Astrocyte (in vitro differentiated cells and primary cell): ENCODE measurements at regions not wholly inside any gene's neighbourhood (a gene's known extent, or its start where the extent isn't known, plus 50 kb on each side); places are given as distances from the start of the nearest gene placed in this dataset.

Experiments
- DNase-seq: peaks from one replicate; pipeline ENCODE4 v3.0.0-alpha.2; 2010; ENCODE audit warnings: low read depth
- FAIRE-seq: peaks from 2 replicates; lab custom pipeline; 2011; peaks lifted over from hg19 to GRCh38; lab: Jason Lieb, UNC
- H2AFZ ChIP-seq: 2 replicates; pipeline ENCODE4 v1.6.0; 2012; ENCODE audit warnings: low read depth, low read length, inconsistent platforms
- H3K27ac ChIP-seq: 2 replicates; pipeline ENCODE4 v1.5.1; 2011; ENCODE audit warnings: low read depth, low read length, inconsistent platforms
- H3K27me3 ChIP-seq: 2 replicates; pipeline ENCODE4 v1.6.0; 2011; ENCODE audit warnings: low read length, inconsistent platforms; ENCODE audit not compliant: insufficient read depth
- H3K36me3 ChIP-seq: 2 replicates; pipeline ENCODE4 v1.5.1; 2011; ENCODE audit warnings: low read length, inconsistent platforms; ENCODE audit not compliant: insufficient read depth
- H3K4me1 ChIP-seq: 2 replicates; pipeline ENCODE4 v1.5.1; 2011; ENCODE audit warnings: low read length, inconsistent platforms; ENCODE audit not compliant: insufficient read depth
- H3K4me2 ChIP-seq: 2 replicates; pipeline ENCODE4 v1.6.0; 2012; ENCODE audit warnings: low read length, inconsistent platforms
- H3K4me3 ChIP-seq: 2 replicates; pipeline ENCODE4 v1.5.1; 2011; ENCODE audit warnings: low read depth, mild to moderate bottlenecking, low read length, inconsistent platforms; ENCODE audit not compliant: insufficient read depth
- H3K79me2 ChIP-seq: 2 replicates; pipeline ENCODE4 v1.6.0; 2012; ENCODE audit warnings: mild to moderate bottlenecking, low read length, inconsistent platforms; ENCODE audit not compliant: insufficient read depth
- H3K9ac ChIP-seq: 2 replicates; pipeline ENCODE4 v1.6.0; 2012; ENCODE audit warnings: mild to moderate bottlenecking, low read length, inconsistent platforms
- H3K9me3 ChIP-seq: 2 replicates; pipeline ENCODE4 v1.5.1; 2012; ENCODE audit warnings: low read depth, mild to moderate bottlenecking, low read length, inconsistent platforms; ENCODE audit not compliant: insufficient read depth
- H4K20me1 ChIP-seq: 2 replicates; pipeline ENCODE4 v1.6.0; 2012; ENCODE audit warnings: low read length, inconsistent platforms; ENCODE audit not compliant: insufficient read depth
- H3K27ac Mint-ChIP-seq: one replicate; pipeline ENCODE4 v1.8.0; 2021; ENCODE audit warnings: mild to moderate bottlenecking, mixed read lengths; ENCODE audit not compliant: unreplicated experiment
- H3K27me3 Mint-ChIP-seq: one replicate; pipeline ENCODE4 v1.8.0; 2021; ENCODE audit warnings: low read depth, mixed read lengths; ENCODE audit not compliant: unreplicated experiment
- H3K36me3 Mint-ChIP-seq: one replicate; pipeline ENCODE4 v1.8.0; 2021; ENCODE audit warnings: low read depth, mixed read lengths; ENCODE audit not compliant: unreplicated experiment
- H3K4me1 Mint-ChIP-seq: one replicate; pipeline ENCODE4 v1.8.0; 2021; ENCODE audit warnings: low read depth, mixed read lengths; ENCODE audit not compliant: unreplicated experiment
- H3K4me3 Mint-ChIP-seq: one replicate; pipeline ENCODE4 v1.8.0; 2021; ENCODE audit warnings: mild to moderate bottlenecking, moderate library complexity, mixed read lengths; ENCODE audit not compliant: unreplicated experiment
- H3K9me3 Mint-ChIP-seq: one replicate; pipeline ENCODE4 v1.8.0; 2021; ENCODE audit warnings: mild to moderate bottlenecking, mixed read lengths; ENCODE audit not compliant: unreplicated experiment
- CTCF ChIP-seq: IDR thresholded peaks from 2 replicates; pipeline ENCODE4 v1.5.1; 2011; ENCODE audit warnings: low read depth, mild to moderate bottlenecking, inconsistent platforms, low read length, moderate library complexity; ENCODE audit not compliant: insufficient read depth
- EZH2 ChIP-seq: IDR thresholded peaks from 2 replicates; pipeline ENCODE4 v1.6.1; 2012; ENCODE audit warnings: mild to moderate bottlenecking, low read length, inconsistent platforms; ENCODE audit not compliant: insufficient read depth

- Histone ChIP-seq H3K79me2 (no peaks in the 10 kb centered on the region), H3K4me2 (peak overlapping the region; percentile 24), H3K4me1 (peaks cover 12% of the 10 kb centered on the region), H2AFZ (no peak overlapping the region), H3K36me3 (no peaks in the 10 kb centered on the region), H3K9ac (no peak overlapping the region), H3K9me3 (no peaks in the 10 kb centered on the region), H3K4me3 (no peak overlapping the region), H4K20me1 (no peaks in the 10 kb centered on the region), H3K27me3 (no peaks in the 10 kb centered on the region), H3K27ac (peak overlapping the region; percentile 2)
- H3K4me3 Mint-ChIP-seq: no peak overlapping the region
- TF ChIP-seq EZH2: no peak
- TF ChIP-seq CTCF: peak; percentile 42
- H3K9me3 Mint-ChIP-seq: peaks cover 2% of the 10 kb centered on the region
- peak overlapping the region; percentile 77 for H3K27ac Mint-ChIP-seq
- H3K27me3 Mint-ChIP-seq: peaks cover 10% of the 10 kb centered on the region
- FAIRE-seq (no peak), DNase-seq (no peak)
- no peaks in the 10 kb centered on the region for H3K36me3 Mint-ChIP-seq
- peaks cover 11% of the 10 kb centered on the region for H3K4me1 Mint-ChIP-seq
These were observed 307.0 kb downstream of the ARPP21 start for GRCh38 chr3:35946121-35946853.

DNA sequence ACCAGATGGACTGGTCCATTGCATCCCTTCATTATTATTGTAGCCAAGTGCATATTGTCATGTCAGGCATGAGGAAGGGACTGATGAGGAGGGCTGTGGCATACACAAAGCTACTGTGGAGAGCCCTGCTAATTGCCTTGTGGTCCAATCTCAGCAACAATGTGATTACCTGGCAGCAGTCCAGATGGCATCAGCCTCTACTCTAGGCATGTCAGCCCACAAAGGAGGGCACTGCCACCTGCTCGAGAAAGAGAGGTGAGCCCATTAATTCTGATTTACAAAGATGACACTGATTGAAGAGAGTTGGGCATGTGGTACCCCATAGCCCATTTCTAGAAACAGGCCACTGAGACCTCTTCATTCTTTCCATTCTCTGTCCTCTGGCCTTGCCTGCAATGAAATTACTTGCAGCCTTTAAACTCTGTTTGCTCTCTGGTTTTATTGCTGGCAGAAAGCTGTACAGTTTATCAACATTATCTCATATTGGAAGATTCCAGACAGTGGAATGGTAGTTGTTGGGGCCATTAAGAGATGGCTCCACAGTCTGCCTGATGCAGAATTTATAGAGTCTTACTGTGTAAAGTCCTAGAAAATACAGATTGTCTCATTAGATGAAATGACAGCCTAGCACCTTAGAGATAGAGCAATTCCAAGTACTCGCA lies 307.7 kb downstream of the ARPP21 start:
- H3K27me3 ChIP-seq: no peaks in the 10 kb centered on the region
- no peak overlapping the region for H3K9ac ChIP-seq
- DNase-seq (no peak), FAIRE-seq (no peak)
- no peak overlapping the region for H3K4me3 Mint-ChIP-seq
- peaks cover 11% of the 10 kb centered on the region for H3K4me1 Mint-ChIP-seq
- peaks cover 2% of the 10 kb centered on the region for H3K9me3 Mint-ChIP-seq
- H3K36me3 Mint-ChIP-seq: no peaks in the 10 kb centered on the region
- no peaks in the 10 kb centered on the region for H4K20me1 ChIP-seq
- H3K27ac Mint-ChIP-seq: no peak overlapping the region
- no peaks in the 10 kb centered on the region for H3K9me3 ChIP-seq
- peaks cover 12% of the 10 kb centered on the region for H3K4me1 ChIP-seq
- no peak overlapping the region for H3K27ac ChIP-seq
- TF ChIP-seq EZH2 (no peak), CTCF (no peak)
- no peak overlapping the region for H2AFZ ChIP-seq
- H3K4me3 ChIP-seq: no peak overlapping the region
- H3K4me2 ChIP-seq: no peak overlapping the region
- H3K79me2 ChIP-seq: no peaks in the 10 kb centered on the region
- H3K27me3 Mint-ChIP-seq: peaks cover 10% of the 10 kb centered on the region
- H3K36me3 ChIP-seq: no peaks in the 10 kb centered on the region

DNA sequence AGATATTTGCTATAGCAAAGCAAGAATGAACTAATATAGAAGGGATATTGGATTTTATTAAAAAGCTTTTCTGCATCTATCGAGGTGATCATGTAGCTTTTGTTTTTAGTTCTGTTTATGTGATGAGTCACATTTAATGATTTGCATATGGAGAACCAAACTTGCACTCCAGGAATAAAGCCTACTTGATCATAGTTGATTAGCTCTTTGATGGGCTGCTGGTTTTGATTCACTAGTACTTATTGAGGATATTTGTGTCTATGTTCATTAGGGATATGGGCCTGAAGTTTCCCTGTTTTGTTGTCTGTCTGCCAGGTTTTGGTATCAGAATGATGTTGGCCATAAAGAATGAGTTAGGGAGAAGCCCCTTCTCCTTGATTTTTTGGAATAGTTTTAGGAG lies 310.7 kb downstream of the ARPP21 start:
- H3K79me2 ChIP-seq: no peaks in the 10 kb centered on the region
- H3K4me1 ChIP-seq: peaks cover 6% of the 10 kb centered on the region
- no peaks in the 10 kb centered on the region for H3K36me3 Mint-ChIP-seq
- H3K4me2 ChIP-seq: no peak overlapping the region
- FAIRE-seq (no peak), DNase-seq (no peak)
- no peak overlapping the region for H3K9ac ChIP-seq
- H3K36me3 ChIP-seq: no peaks in the 10 kb centered on the region
- H3K4me3 Mint-ChIP-seq: no peak overlapping the region
- H2AFZ ChIP-seq: no peak overlapping the region
- H3K4me1 Mint-ChIP-seq: peaks cover 6% of the 10 kb centered on the region
- peaks cover 10% of the 10 kb centered on the region for H3K27me3 Mint-ChIP-seq
- H4K20me1 ChIP-seq: no peaks in the 10 kb centered on the region
- no peak overlapping the region for H3K27ac ChIP-seq
- H3K27me3 ChIP-seq: no peaks in the 10 kb centered on the region
- H3K9me3 Mint-ChIP-seq: peaks cover 4% of the 10 kb centered on the region
- no peak overlapping the region for H3K27ac Mint-ChIP-seq
- no peak overlapping the region for H3K4me3 ChIP-seq
- no peak for TF ChIP-seq CTCF
- TF ChIP-seq EZH2: no peak
- no peaks in the 10 kb centered on the region for H3K9me3 ChIP-seq
